Smooth muscle cell (in vitro differentiated cells): ENCODE measurements at regions not wholly inside any gene's neighbourhood (a gene's known extent, or its start where the extent isn't known, plus 50 kb on each side); places are given as distances from the start of the nearest gene placed in this dataset.

Experiments
- DNase-seq: peaks from one replicate; lab custom pipeline; 2025; ENCODE audit not compliant: unreplicated experiment; lab: John Stamatoyannopoulos, UW
- H2AFZ ChIP-seq: fragments of 200-600 bp; sonication (generic); 2 replicates; pipeline ENCODE4 v1.6.0; 2016; ENCODE audit warnings: antibody characterized with exemption, low read depth, mild to moderate bottlenecking
- H3F3A ChIP-seq: fragments of 200-600 bp; sonication (generic); 2 replicates; pipeline ENCODE4 v1.6.0; 2017; ENCODE audit warnings: antibody characterized with exemption, low read depth
- H3K27ac ChIP-seq: fragments of 200-600 bp; sonication (generic); 2 replicates; pipeline ENCODE4 v1.5.1; 2016; ENCODE audit warnings: low read depth, mild to moderate bottlenecking
- H3K27me3 ChIP-seq: fragments of 200-600 bp; sonication (generic); 2 replicates; pipeline ENCODE4 v1.6.1; 2016; ENCODE audit warnings: low read depth, mild to moderate bottlenecking
- H3K36me3 ChIP-seq: fragments of 200-600 bp; sonication (generic); 2 replicates; pipeline ENCODE4 v1.5.1; 2016; ENCODE audit warnings: low read depth
- H3K4me1 ChIP-seq: fragments of 200-600 bp; sonication (generic); 2 replicates; pipeline ENCODE4 v1.5.1; 2016; ENCODE audit warnings: low read depth
- H3K4me2 ChIP-seq: fragments of 200-600 bp; sonication (generic); 2 replicates; pipeline ENCODE4 v1.6.0; 2016; ENCODE audit warnings: mild to moderate bottlenecking
- H3K4me3 ChIP-seq: fragments of 200-600 bp; sonication (generic); 2 replicates; pipeline ENCODE4 v1.5.1; 2016; ENCODE audit warnings: mild to moderate bottlenecking
- H3K79me2 ChIP-seq: fragments of 200-600 bp; sonication (generic); 2 replicates; pipeline ENCODE4 v1.6.0; 2016; ENCODE audit warnings: low read depth, mild to moderate bottlenecking
- H3K9ac ChIP-seq: fragments of 200-600 bp; sonication (generic); 2 replicates; pipeline ENCODE4 v1.6.0; 2016; ENCODE audit warnings: low read depth
- H3K9me3 ChIP-seq: fragments of 200-600 bp; sonication (generic); replicated peaks from 2 replicates; pipeline ENCODE4 v1.5.1; 2016; ENCODE audit warnings: low read depth
- H4K20me1 ChIP-seq: fragments of 200-600 bp; sonication (generic); 2 replicates; pipeline ENCODE4 v1.6.0; 2016; ENCODE audit warnings: low read depth
- WGBS: methylation state at CpG from one replicate; pipeline ENCODE4 v1.1.7; 2016; ENCODE audit warnings: low lambda C conversion rate; 5-methylcytosine and 5-hydroxymethylcytosine counted together
- TF ChIP-seq, protein P1 (sequence below): fragments of 200-600 bp; sonication (generic); IDR thresholded peaks from 2 replicates; pipeline ENCODE4 v1.5.1; 2017; ENCODE audit warnings: borderline replicate concordance, mild to moderate bottlenecking, antibody characterized with exemption; ENCODE audit not compliant: insufficient read depth, poor library complexity, severe bottlenecking

DNA sequence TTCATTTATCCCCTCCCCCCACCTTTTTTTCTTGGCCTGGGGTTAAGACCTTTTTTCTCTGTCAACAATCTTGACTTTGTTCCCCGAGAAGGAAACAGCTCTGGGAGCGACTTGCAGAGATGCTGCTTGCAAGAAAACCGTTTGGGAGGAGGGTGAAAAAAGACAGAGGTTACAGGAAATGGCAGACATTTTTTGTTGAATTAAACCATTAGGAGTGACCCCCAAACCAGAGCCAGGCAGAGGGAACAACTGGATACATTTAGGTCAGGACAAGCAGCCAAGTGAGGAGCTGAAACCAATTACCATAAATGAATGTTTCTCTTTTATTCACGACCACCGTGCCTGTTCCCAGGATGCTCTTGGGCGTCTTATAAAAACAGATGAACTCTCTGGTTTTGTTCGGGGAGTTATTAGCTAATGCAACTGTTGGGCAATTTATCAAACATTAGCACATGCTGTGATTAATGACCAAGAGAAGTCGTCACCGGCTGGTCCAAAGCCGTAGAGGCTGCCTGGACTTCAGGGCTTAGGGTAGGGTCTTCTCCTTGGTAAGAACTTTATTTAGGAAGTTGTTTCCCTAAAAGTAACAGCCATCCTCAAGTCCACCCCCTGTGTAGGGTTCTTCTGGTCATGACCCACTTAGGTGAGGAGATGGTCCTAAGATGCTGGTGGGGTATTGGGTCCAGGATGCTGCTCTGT lies 141.0 kb downstream of the FOXD2 start:
- TF ChIP-seq, protein P1, sequence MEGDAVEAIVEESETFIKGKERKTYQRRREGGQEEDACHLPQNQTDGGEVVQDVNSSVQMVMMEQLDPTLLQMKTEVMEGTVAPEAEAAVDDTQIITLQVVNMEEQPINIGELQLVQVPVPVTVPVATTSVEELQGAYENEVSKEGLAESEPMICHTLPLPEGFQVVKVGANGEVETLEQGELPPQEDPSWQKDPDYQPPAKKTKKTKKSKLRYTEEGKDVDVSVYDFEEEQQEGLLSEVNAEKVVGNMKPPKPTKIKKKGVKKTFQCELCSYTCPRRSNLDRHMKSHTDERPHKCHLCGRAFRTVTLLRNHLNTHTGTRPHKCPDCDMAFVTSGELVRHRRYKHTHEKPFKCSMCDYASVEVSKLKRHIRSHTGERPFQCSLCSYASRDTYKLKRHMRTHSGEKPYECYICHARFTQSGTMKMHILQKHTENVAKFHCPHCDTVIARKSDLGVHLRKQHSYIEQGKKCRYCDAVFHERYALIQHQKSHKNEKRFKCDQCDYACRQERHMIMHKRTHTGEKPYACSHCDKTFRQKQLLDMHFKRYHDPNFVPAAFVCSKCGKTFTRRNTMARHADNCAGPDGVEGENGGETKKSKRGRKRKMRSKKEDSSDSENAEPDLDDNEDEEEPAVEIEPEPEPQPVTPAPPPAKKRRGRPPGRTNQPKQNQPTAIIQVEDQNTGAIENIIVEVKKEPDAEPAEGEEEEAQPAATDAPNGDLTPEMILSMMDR, result no peak
- no peak for DNase-seq
- peaks cover 4% of the 10 kb centered on the region for H3K4me1 ChIP-seq
- WGBS, result 52% methylated on average over 10 of the region's 10 CpGs
- peak overlapping the region; percentile 15 for H3K4me2 ChIP-seq
- H3F3A ChIP-seq, result no peaks in the 10 kb centered on the region
- H3K9ac ChIP-seq, result no peak overlapping the region
- H2AFZ ChIP-seq, result no peak overlapping the region
- no peaks in the 10 kb centered on the region for H3K9me3 ChIP-seq
- H3K79me2 ChIP-seq, result no peaks in the 10 kb centered on the region
- H3K4me3 ChIP-seq, result no peak overlapping the region
- no peak overlapping the region for H3K27ac ChIP-seq
- no peaks in the 10 kb centered on the region for H3K36me3 ChIP-seq
- peaks cover 5% of the 10 kb centered on the region for H3K27me3 ChIP-seq
- no peaks in the 10 kb centered on the region for H4K20me1 ChIP-seq

DNA sequence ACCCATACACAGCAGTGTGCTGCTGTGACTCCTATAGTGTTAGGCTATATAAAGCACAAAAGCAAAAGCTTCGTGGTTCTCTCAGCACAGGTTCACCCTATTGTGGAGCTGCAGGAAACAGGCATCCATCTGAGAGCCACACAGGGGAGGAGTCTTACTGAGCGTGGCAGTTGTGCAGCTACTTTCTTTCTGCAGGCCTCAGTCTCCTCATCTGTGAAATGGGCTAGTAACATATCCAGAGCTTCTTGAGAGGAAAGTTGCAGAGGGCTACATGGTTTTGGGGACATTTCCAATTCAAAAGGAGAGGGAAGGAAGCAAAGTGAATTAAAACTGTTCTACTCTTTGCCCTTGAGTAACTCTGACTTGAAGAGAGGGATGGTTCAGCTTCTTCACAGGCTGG lies 142.0 kb downstream of the FOXD2 start:
- Histone ChIP-seq H3K9ac (no peak overlapping the region), H3F3A (no peaks in the 10 kb centered on the region), H3K36me3 (no peaks in the 10 kb centered on the region), H2AFZ (no peak overlapping the region), H3K79me2 (no peaks in the 10 kb centered on the region), H3K27me3 (peaks cover 9% of the 10 kb centered on the region), H3K27ac (no peak overlapping the region), H3K4me3 (no peak overlapping the region), H3K9me3 (no peaks in the 10 kb centered on the region), H4K20me1 (no peaks in the 10 kb centered on the region), H3K4me1 (peaks cover 4% of the 10 kb centered on the region), H3K4me2 (no peak overlapping the region)
- TF ChIP-seq, protein P1, result no peak
- no peak for DNase-seq
- WGBS, result 98% methylated on average over 2 of the region's 2 CpGs

DNA sequence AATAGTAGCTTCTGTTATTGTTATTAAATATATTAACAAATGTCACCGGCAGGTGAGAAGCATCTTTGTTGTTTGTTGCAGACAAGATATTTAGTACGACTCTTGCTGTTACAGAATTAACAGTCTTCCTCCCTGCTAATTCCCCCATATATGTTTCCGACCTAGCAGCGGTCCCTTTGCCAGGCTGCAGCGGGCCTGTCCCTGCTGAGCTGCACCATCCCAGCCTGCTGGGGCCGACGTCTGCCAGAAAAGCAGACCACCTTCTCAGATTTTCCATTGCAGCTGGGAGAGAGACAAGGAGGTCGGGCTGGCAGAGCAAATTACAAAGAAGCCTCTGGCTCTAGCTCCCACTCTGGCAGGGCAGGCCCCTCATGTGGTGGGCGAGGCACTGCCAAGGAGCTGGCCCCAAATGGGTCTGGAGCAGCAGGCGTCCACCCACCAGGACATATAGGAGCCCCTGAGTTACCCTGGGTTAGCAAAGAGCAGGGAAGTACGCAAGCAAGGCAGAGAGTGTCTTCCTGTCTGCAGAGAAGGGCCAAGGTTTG lies 142.7 kb downstream of the FOXD2 start:
- no peak for DNase-seq
- Histone ChIP-seq H3K79me2 (no peaks in the 10 kb centered on the region), H3K9ac (no peak overlapping the region), H2AFZ (no peak overlapping the region), H4K20me1 (no peaks in the 10 kb centered on the region), H3F3A (no peaks in the 10 kb centered on the region), H3K27ac (no peak overlapping the region), H3K36me3 (no peaks in the 10 kb centered on the region), H3K4me3 (no peak overlapping the region), H3K4me1 (peaks cover 4% of the 10 kb centered on the region), H3K9me3 (no peaks in the 10 kb centered on the region), H3K27me3 (peaks cover 12% of the 10 kb centered on the region), H3K4me2 (no peak overlapping the region)
- 67% methylated on average over 11 of the region's 11 CpGs for WGBS
- TF ChIP-seq, protein P1, result no peak
